Gastroesophageal sphincter (tissue), 4 donors: ENCODE measurements at regions not wholly inside any gene's neighbourhood (a gene's known extent, or its start where the extent isn't known, plus 50 kb on each side); places are given as distances from the start of the nearest gene placed in this dataset.
"Not testable (repeated sequence)": the region's sequence is repeated elsewhere in the genome, so short reads cannot be mapped to it uniquely, and the experiment has no call there.

Experiments
- ATAC-seq: fragments of 150-250 bp; one replicate; pipeline ENCODE4 v1.9.1; 2016; ENCODE audit warnings: mild to moderate bottlenecking, moderate library complexity
- H3K27ac ChIP-seq, 4 donors: fragments of 200-600 bp; sonication (generic) in 3 of 4; 1 replicate in 3 of 4; 2 replicates in 1 of 4; pipeline ENCODE4 v1.5.1; 2016 to 2019
- H3K27me3 ChIP-seq: fragments of 200-600 bp; sonication (generic); one replicate; pipeline ENCODE4 v1.5.1; 2019
- H3K36me3 ChIP-seq, 2 donors: fragments of 200-600 bp; sonication (generic); one replicate each; pipeline ENCODE4 v1.5.1; 2019; ENCODE audit warnings: control low read depth in 1 of 2
- H3K4me1 ChIP-seq, 3 donors: fragments of 200-600 bp; sonication (generic); 1 replicate in 2 of 3; 2 replicates in 1 of 3; pipeline ENCODE4 v1.5.1; 2016 to 2019; ENCODE audit warnings: control low read depth in 2 of 3
- H3K4me3 ChIP-seq, 2 donors: fragments of 200-600 bp; sonication (generic); one replicate each; pipeline ENCODE4 v1.5.1; 2019; ENCODE audit warnings: mild to moderate bottlenecking in 1 of 2, moderate library complexity in 1 of 2
- H3K9me3 ChIP-seq, 3 donors: fragments of 200-600 bp; sonication (generic); one replicate each; pipeline ENCODE4 v1.5.1; 2017 to 2019; ENCODE audit warnings: control low read depth in 2 of 3
- CTCF ChIP-seq, 4 experiments: fragments of 200-600 bp in 2 of 4; fragments of 450-650 bp in 2 of 4; sonication (generic) in 1 of 4; IDR thresholded peaks; one replicate each; pipeline ENCODE4 v1.5.1; 2017 to 2019; ENCODE audit warnings: antibody characterized with exemption in 4 of 4, mild to moderate bottlenecking in 2 of 4, moderate library complexity in 2 of 4
- EP300 ChIP-seq: sonication (generic); formaldehyde crosslinking; IDR thresholded peaks from one replicate; pipeline ENCODE4 v1.6.1; 2017; ENCODE audit warnings: antibody characterized with exemption, mild to moderate bottlenecking
- POLR2A ChIP-seq, 2 donors: fragments of 450-650 bp; IDR thresholded peaks; one replicate each; pipeline ENCODE4 v1.6.1; 2017; ENCODE audit warnings: antibody characterized with exemption in 2 of 2, mild to moderate bottlenecking in 2 of 2, moderate library complexity in 1 of 2
- POLR2AphosphoS5 ChIP-seq: sonication (generic); formaldehyde crosslinking; IDR thresholded peaks from one replicate; pipeline ENCODE4 v1.6.1; 2017; ENCODE audit warnings: antibody characterized with exemption
- WGBS, 2 donors: methylation state at CpG; one replicate each; pipeline ENCODE4 v1.1.5; 2018; ENCODE audit warnings: low coverage in 1 of 2; 5-methylcytosine and 5-hydroxymethylcytosine counted together

GRCh38 chr12:131466306-131466705 lies 244.6 kb upstream of the SFSWAP start:
- 100% methylated on average over 1 of the region's 5 CpGs; no CpG with 5 or more reads in 1 of the 2 donors for WGBS, 2 donors

GRCh38 chr12:131466932-131467331 lies 244.0 kb upstream of the SFSWAP start:
- no peak overlapping the region for H3K27ac ChIP-seq
- TF ChIP-seq CTCF (IDR thresholded peaks at IDR 0.05) = no peak
- no peak for TF ChIP-seq POLR2A (IDR thresholded peaks at IDR 0.05)
- no peak for TF ChIP-seq POLR2AphosphoS5
- TF ChIP-seq EP300 = no peak
- H3K36me3 ChIP-seq = no peaks in the 10 kb centered on the region
- H3K4me1 ChIP-seq = no peaks in the 10 kb centered on the region
- peaks cover 28% of the 10 kb centered on the region for H3K27me3 ChIP-seq
- WGBS, 2 donors = 100% methylated on average over 1 of the region's 4 CpGs; no CpG with 5 or more reads in 1 of the 2 donors
- no peak for ATAC-seq
- peaks cover 0 to 18% (median 0%) of the 10 kb centered on the region in 3 donors for H3K9me3 ChIP-seq
- H3K4me3 ChIP-seq = no peak overlapping the region

More at GRCh38 chr12:131466306-131466705, 244.6 kb upstream of the SFSWAP start:
- peaks cover 32% of the 10 kb centered on the region for H3K27me3 ChIP-seq
- no peaks in the 10 kb centered on the region for H3K36me3 ChIP-seq
- TF ChIP-seq POLR2AphosphoS5 (no peak), POLR2A (IDR thresholded peaks at IDR 0.05) (no peak), EP300 (no peak), CTCF (IDR thresholded peaks at IDR 0.05) (no peak)
- no peak overlapping the region for H3K27ac ChIP-seq
- H3K4me1 ChIP-seq = no peaks in the 10 kb centered on the region
- no peak overlapping the region for H3K4me3 ChIP-seq
- no peak for ATAC-seq
- peaks cover 0 to 19% (median 0%) of the 10 kb centered on the region in 3 donors for H3K9me3 ChIP-seq

- TF ChIP-seq POLR2AphosphoS5 (no peak), EP300 (no peak), POLR2A (IDR thresholded peaks at IDR 0.05) (no peak), CTCF (IDR thresholded peaks at IDR 0.05) (no peak)
- 80 to 86% methylated on average over 1 of the region's 5 CpGs for WGBS, 2 donors
- H3K27ac ChIP-seq = no peak overlapping the region
- peaks cover 34% of the 10 kb centered on the region for H3K27me3 ChIP-seq
- no peak for ATAC-seq
- H3K4me1 ChIP-seq = no peaks in the 10 kb centered on the region
- H3K4me3 ChIP-seq = no peak overlapping the region
- no peaks in the 10 kb centered on the region for H3K36me3 ChIP-seq
- H3K9me3 ChIP-seq = peaks cover 0 to 12% (median 0%) of the 10 kb centered on the region in 3 donors
Measured at GRCh38 chr12:131468206-131468605, 242.7 kb upstream of the SFSWAP start.

GRCh38 chr12:131469945-131470344 lies 240.9 kb upstream of the SFSWAP start:
- ATAC-seq, H3K36me3 ChIP-seq, H3K27ac ChIP-seq, H3K4me3 ChIP-seq, H3K4me1 ChIP-seq: not testable (repeated sequence)
- peaks cover 0 to 12% (median 0%) of the 10 kb centered on the region in 3 donors for H3K9me3 ChIP-seq
- peaks cover 40% of the 10 kb centered on the region for H3K27me3 ChIP-seq
- WGBS, 2 donors = 71 to 90% methylated on average over 2 to 3 of the region's 10 CpGs

GRCh38 chr12:131471271-131471905 lies 239.5 kb upstream of the SFSWAP start:
- no peak for ATAC-seq
- WGBS, 2 donors = 39 to 90% methylated on average over 2 to 7 of the region's 20 CpGs
- Histone ChIP-seq H3K27ac (no peak overlapping the region), H3K4me3 (no peak overlapping the region), H3K27me3 (peaks cover 38% of the 10 kb centered on the region), H3K9me3 (peaks cover 0 to 9% (median 0%) of the 10 kb centered on the region in 3 donors), H3K4me1 (no peaks in the 10 kb centered on the region), H3K36me3 (no peaks in the 10 kb centered on the region)
- TF ChIP-seq POLR2AphosphoS5 (no peak), CTCF (IDR thresholded peaks at IDR 0.05) (no peak), EP300 (no peak), POLR2A (IDR thresholded peaks at IDR 0.05) (no peak)
